Spinal cord (tissue), 9 donors: ENCODE measurements at regions not wholly inside any gene's neighbourhood (a gene's known extent, or its start where the extent isn't known, plus 50 kb on each side); places are given as distances from the start of the nearest gene placed in this dataset.
"Not testable (repeated sequence)": the region's sequence is repeated elsewhere in the genome, so short reads cannot be mapped to it uniquely, and the experiment has no call there.

Source experiments
- DNase-seq, 6 donors: peaks; one replicate each; pipeline versions ENCODE4 v3.0.0 to v3.0.0-alpha.2; 2013 to 2015; ENCODE audit warnings: low spot score in 6 of 6, low read depth in 4 of 6
- H3K27ac ChIP-seq: one replicate; pipeline ENCODE4 v1.5.1; 2013; ENCODE audit warnings: low read depth, low read length, control low read depth
- H3K27me3 ChIP-seq: one replicate; pipeline ENCODE4 v1.6.1; 2013; ENCODE audit warnings: low read length; ENCODE audit not compliant: control insufficient read depth, insufficient read depth
- H3K36me3 ChIP-seq: one replicate; pipeline ENCODE4 v1.6.1; 2013; ENCODE audit warnings: low read length; ENCODE audit not compliant: control insufficient read depth, insufficient read depth
- H3K4me1 ChIP-seq: one replicate; pipeline ENCODE4 v1.6.1; 2013; ENCODE audit warnings: low read length; ENCODE audit not compliant: control insufficient read depth, insufficient read depth
- H3K4me3 ChIP-seq: one replicate; pipeline ENCODE4 v1.5.1; 2013; ENCODE audit warnings: low read depth, low read length, control low read depth
- H3K9me3 ChIP-seq: one replicate; pipeline ENCODE4 v1.6.1; 2013; ENCODE audit warnings: low read length; ENCODE audit not compliant: control insufficient read depth, insufficient read depth
- WGBS: methylation state at CpG from one replicate; pipeline ENCODE4 v1.1.5; 2013; ENCODE audit warnings: missing lambda C conversion rate; ENCODE audit not compliant: insufficient coverage; 5-methylcytosine and 5-hydroxymethylcytosine counted together
- donor health status: healthy.

- DNase-seq, result no peak
- H3K36me3 ChIP-seq, result no peaks in the 10 kb centered on the region
- H3K27me3 ChIP-seq, result no peaks in the 10 kb centered on the region
- H3K9me3 ChIP-seq, result no peaks in the 10 kb centered on the region
- no peak overlapping the region for H3K4me3 ChIP-seq
- no peak overlapping the region for H3K27ac ChIP-seq
- H3K4me1 ChIP-seq, result no peaks in the 10 kb centered on the region
- 88% methylated on average over 2 of the region's 4 CpGs for WGBS
Measured at GRCh38 chr12:25347716-25348592, 97.2 kb upstream of the KRAS start.

DNA sequence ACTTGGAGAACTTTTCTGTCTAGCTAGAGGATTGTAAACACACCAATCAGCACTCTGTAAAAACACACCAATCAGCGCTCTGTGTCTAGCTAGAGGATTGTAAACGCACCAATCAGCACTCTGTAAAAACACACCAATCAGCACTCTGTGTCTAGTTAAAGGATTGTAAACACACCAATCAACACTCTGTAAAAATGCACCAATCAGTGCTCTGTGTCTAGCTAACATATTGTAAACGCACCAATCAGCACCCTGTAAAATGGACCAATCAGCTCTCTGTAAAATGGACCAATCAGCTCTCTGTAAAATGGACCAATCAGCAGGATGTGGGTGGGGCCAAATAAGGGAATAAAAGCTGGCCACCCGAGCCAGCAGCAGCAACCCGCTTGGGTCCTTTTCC, 91.1 kb upstream of the KRAS start:
- WGBS, result 40% methylated on average over 2 of the region's 5 CpGs
- not testable (repeated sequence) for H3K27me3 ChIP-seq, H3K36me3 ChIP-seq, H3K4me3 ChIP-seq, DNase-seq, H3K9me3 ChIP-seq, H3K27ac ChIP-seq, H3K4me1 ChIP-seq

DNA sequence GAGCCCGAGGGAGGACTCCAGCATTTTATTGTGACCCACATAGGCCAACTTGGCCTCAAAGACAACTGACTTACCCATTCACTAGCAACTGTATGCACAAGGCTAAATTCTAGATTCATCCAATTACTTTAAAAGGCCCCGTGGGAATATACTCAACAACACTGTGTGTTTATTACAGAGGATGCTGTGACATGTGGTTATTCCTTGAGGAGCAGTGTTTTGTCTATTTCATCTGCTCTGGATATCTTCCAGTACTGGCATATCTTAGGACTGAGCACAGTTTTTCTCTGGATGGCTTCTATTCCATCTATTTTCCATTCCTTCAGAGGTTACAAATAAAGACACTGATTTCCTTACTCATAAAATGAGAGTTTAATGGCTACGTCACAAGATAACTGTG, 87.2 kb upstream of the KRAS start:
- H3K4me1 ChIP-seq, result no peaks in the 10 kb centered on the region
- H3K9me3 ChIP-seq, result no peaks in the 10 kb centered on the region
- H3K36me3 ChIP-seq, result no peaks in the 10 kb centered on the region
- no peak overlapping the region for H3K4me3 ChIP-seq
- H3K27ac ChIP-seq, result no peak overlapping the region
- DNase-seq, result peak in 1 of 6 donors; percentile 15
- WGBS, result no CpG with 5 or more reads among the region's 3 CpGs
- H3K27me3 ChIP-seq, result no peaks in the 10 kb centered on the region

DNA sequence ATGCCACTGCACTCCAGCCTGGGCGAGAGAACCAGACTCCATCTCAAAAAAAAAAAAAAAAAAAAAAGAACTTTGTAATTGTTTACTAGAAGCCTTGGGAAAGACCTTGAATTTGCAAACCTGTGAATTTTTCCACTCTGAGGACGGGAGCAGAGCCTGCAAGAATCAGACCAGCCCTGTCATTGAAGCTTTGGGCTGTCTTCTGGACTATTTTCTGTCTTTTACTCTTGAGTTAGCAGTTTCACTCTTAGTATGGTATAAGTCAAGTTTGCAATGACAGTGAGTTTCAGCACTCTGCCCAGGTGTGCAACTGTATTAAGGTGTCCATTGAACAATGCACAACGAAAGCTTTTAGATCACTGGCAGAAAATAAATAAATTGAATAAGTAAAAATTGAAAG, 81.4 kb upstream of the KRAS start:
- no peaks in the 10 kb centered on the region for H3K9me3 ChIP-seq
- no peaks in the 10 kb centered on the region for H3K27me3 ChIP-seq
- DNase-seq, result no peak
- 93% methylated on average over 2 of the region's 3 CpGs for WGBS
- no peaks in the 10 kb centered on the region for H3K4me1 ChIP-seq
- no peaks in the 10 kb centered on the region for H3K36me3 ChIP-seq
- no peak overlapping the region for H3K4me3 ChIP-seq
- H3K27ac ChIP-seq, result no peak overlapping the region

GRCh38 chr12:25328072-25328712, 77.5 kb upstream of the KRAS start:
- Histone ChIP-seq H3K27ac (no peak overlapping the region), H3K4me3 (no peak overlapping the region), H3K4me1 (no peaks in the 10 kb centered on the region), H3K9me3 (no peaks in the 10 kb centered on the region), H3K36me3 (no peaks in the 10 kb centered on the region), H3K27me3 (no peaks in the 10 kb centered on the region)
- DNase-seq, result peak in 1 of 6 donors; percentile 62
- no CpG with 5 or more reads among the region's 5 CpGs for WGBS

DNA sequence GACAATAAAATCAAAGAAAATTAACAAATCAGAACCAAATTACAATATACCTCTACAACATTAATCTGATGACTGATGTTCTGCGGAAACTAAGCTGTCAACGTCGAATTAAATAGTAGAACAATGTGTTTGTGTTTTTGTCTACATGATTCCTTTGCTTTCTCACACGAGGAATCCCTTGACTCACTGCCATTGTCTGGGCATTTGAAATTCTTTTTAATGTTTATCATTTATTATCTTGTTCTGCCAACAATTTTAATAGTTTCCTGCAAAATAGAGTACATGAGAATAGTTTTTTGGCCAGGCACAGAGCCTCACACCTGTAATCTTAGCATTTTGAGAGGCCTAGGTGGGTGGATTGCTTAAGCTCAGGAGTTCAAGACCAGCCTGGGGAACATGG, 76.6 kb upstream of the KRAS start:
- Histone ChIP-seq H3K36me3 (no peaks in the 10 kb centered on the region), H3K9me3 (no peaks in the 10 kb centered on the region), H3K27ac (no peak overlapping the region), H3K4me1 (no peaks in the 10 kb centered on the region), H3K27me3 (no peaks in the 10 kb centered on the region), H3K4me3 (no peak overlapping the region)
- DNase-seq, result no peak
- WGBS, result no CpG with 5 or more reads among the region's 4 CpGs

DNA sequence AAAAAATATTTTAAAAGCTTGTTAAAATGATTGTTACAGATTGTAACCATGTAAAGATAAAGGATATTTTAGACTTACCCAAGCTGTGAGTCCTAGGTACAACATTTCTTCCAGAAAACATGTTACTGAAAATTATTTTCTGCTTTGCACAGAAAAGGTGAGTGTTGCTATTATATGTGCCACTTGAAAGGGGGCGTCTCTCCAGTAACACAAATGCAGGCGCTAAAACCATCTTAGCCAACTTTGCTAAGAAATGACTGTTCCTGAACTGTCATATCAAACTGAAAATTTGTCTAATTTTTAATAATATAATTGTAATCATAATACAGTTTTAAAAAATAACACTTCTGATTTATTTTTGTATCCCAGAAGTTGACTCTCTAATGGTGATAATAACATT, 75.6 kb upstream of the KRAS start:
- no peaks in the 10 kb centered on the region for H3K36me3 ChIP-seq
- WGBS, result no CpG with 5 or more reads among the region's 2 CpGs
- no peaks in the 10 kb centered on the region for H3K4me1 ChIP-seq
- H3K9me3 ChIP-seq, result no peaks in the 10 kb centered on the region
- H3K27me3 ChIP-seq, result no peaks in the 10 kb centered on the region
- H3K4me3 ChIP-seq, result no peak overlapping the region
- no peak overlapping the region for H3K27ac ChIP-seq
- DNase-seq, result no peak

DNA sequence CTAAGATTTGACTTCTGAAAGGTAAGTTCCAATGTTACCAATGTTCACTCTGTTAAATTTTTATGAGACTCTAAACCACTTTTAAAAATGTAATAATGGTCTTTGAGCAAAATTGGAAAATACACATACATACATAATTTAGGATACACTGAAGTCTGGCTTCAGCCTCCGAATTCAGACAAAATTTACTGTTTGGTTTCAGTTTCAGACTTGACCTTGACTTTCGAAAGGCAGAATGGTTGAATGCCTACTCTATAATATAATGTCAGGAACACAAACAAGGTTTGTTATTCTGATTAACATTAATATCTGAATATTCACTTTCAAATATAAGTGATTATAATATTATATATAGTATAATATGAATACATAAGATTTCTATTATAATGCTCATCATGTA, 74.1 kb upstream of the KRAS start:
- no peaks in the 10 kb centered on the region for H3K9me3 ChIP-seq
- DNase-seq, result no peak
- H3K27me3 ChIP-seq, result no peaks in the 10 kb centered on the region
- no peaks in the 10 kb centered on the region for H3K36me3 ChIP-seq
- WGBS, result no CpG with 5 or more reads among the region's 2 CpGs
- no peak overlapping the region for H3K27ac ChIP-seq
- H3K4me1 ChIP-seq, result no peaks in the 10 kb centered on the region
- no peak overlapping the region for H3K4me3 ChIP-seq

GRCh38 chr12:25323581-25323982, 72.9 kb upstream of the KRAS start:
- DNase-seq, result peak in 1 of 6 donors; percentile 70
- Histone ChIP-seq H3K4me3 (no peak overlapping the region), H3K4me1 (no peaks in the 10 kb centered on the region), H3K27me3 (no peaks in the 10 kb centered on the region), H3K9me3 (no peaks in the 10 kb centered on the region), H3K36me3 (no peaks in the 10 kb centered on the region), H3K27ac (peak overlapping the region; percentile 53)
- 83% methylated on average over 1 of the region's 2 CpGs for WGBS
